Panc1 (cell line): ENCODE measurements at regions not wholly inside any gene's neighbourhood (a gene's known extent, or its start where the extent isn't known, plus 50 kb on each side); places are given as distances from the start of the nearest gene placed in this dataset.

Experiments
- ATAC-seq: fragments of 200-7000 bp; cut with Tn5 transposase; 2 replicates; pipeline ENCODE4 v1.9.1; 2020; ENCODE audit warnings: mild to moderate bottlenecking, moderate library complexity
- BruUV-seq: library from RNA; stranded (reverse); fragments of 400-500 nt; replicated peaks from 2 replicates; lab custom pipeline; 2021; lab: Mats Ljungman, UMichigan
- CTCF ChIA-PET: fragments of 300-600 bp; sonication (Branson Sonifier 250); formaldehyde crosslinking; loops from one replicate; lab custom pipeline; 2022; ENCODE audit warnings: antibody characterized with exemption; lab: Charles Lee
- POLR2A ChIA-PET: fragments of 300-600 bp; sonication (Branson Sonifier 250); formaldehyde crosslinking; loops from one replicate; lab custom pipeline; 2022; ENCODE audit warnings: antibody characterized with exemption; lab: Charles Lee
- DNase-seq: peaks from one replicate; pipeline ENCODE4 v3.0.0-alpha.2; 2010; ENCODE audit warnings: low read depth, low spot score
- H3K27ac ChIP-seq: 2 replicates; pipeline ENCODE4 v1.5.1; 2011; ENCODE audit warnings: mild to moderate bottlenecking, low read length, inconsistent platforms
- H3K27me3 ChIP-seq: fragments of 200-500 bp; sonication (Bioruptor generic); 2 replicates; pipeline ENCODE4 v1.6.0; 2014; ENCODE audit warnings: low read length, inconsistent platforms; ENCODE audit not compliant: control insufficient read depth, insufficient read depth
- H3K36me3 ChIP-seq: fragments of 200-500 bp; sonication (Bioruptor generic); 2 replicates; pipeline ENCODE4 v1.5.1; 2014; ENCODE audit warnings: inconsistent platforms, mild to moderate bottlenecking, low read length, moderate library complexity; ENCODE audit not compliant: control insufficient read depth, insufficient read depth
- H3K4me1 ChIP-seq: 2 replicates; pipeline ENCODE4 v1.5.1; 2011; ENCODE audit warnings: inconsistent platforms, mild to moderate bottlenecking, low read length, moderate library complexity; ENCODE audit not compliant: control insufficient read depth, insufficient read depth
- H3K4me3 ChIP-seq, 2 experiments: 2 replicates each; pipeline ENCODE4 v1.5.1; 2011 to 2012; ENCODE audit warnings: low read depth in 2 of 2, low read length in 2 of 2, mild to moderate bottlenecking in 2 of 2, inconsistent platforms in 1 of 2, moderate library complexity in 1 of 2
- H3K9me3 ChIP-seq: fragments of 200-500 bp; sonication (Bioruptor generic); 2 replicates; pipeline ENCODE4 v1.5.1; 2014; ENCODE audit warnings: low read depth, mild to moderate bottlenecking, inconsistent platforms, low read length, moderate library complexity; ENCODE audit not compliant: control insufficient read depth, insufficient read depth
- CTCF ChIP-seq: fragments of 450-650 bp; IDR thresholded peaks from 2 replicates; pipeline ENCODE4 v1.5.1; 2017; ENCODE audit warnings: mild to moderate bottlenecking
- POLR2AphosphoS5 ChIP-seq: IDR thresholded peaks from 2 replicates; pipeline ENCODE4 v1.6.1; 2012; ENCODE audit warnings: mild to moderate bottlenecking, low read depth, low read length, moderate library complexity
- REST ChIP-seq, 2 experiments: IDR thresholded peaks; 2 replicates each; pipeline ENCODE4 v1.6.1; 2011 to 2012; ENCODE audit warnings: low read depth in 2 of 2, control low read depth in 1 of 2, low read length in 1 of 2, mild to moderate bottlenecking in 1 of 2, moderate library complexity in 1 of 2; ENCODE audit not compliant: insufficient read depth in 1 of 2
- SIN3A ChIP-seq: IDR thresholded peaks from 2 replicates; pipeline ENCODE4 v1.6.1; 2012; ENCODE audit warnings: low read depth, mild to moderate bottlenecking, low read length, moderate library complexity, borderline replicate concordance; ENCODE audit not compliant: insufficient read depth
- TCF7L2 ChIP-seq: IDR thresholded peaks from 2 replicates; pipeline ENCODE4 v1.6.1; 2011; ENCODE audit warnings: mild to moderate bottlenecking, low read depth, low read length, inconsistent platforms
- in situ Hi-C: cut with HindIII; loops from 2 replicates; pipeline ENCODE4 v1.10.0; 2016; ENCODE audit warnings: low sequenced_read_pairs, low pct_unique_long_range_greater_than_20kb
- intact Hi-C: fragments of 100-400 bp; cut with micrococcal nuclease; formaldehyde crosslinking; loops from one replicate; pipeline ENCODE4 v1.10.0; 2022; ENCODE audit not compliant: unreplicated experiment

GRCh38 chr3:117235304-117235703 lies 525.7 kb downstream of the TUSC7 start:
- ATAC-seq (no peak), DNase-seq (no peak)
- ChIA-PET POLR2A (no interaction called here), CTCF (no interaction called here)
- Histone ChIP-seq H3K27me3 (no peaks in the 10 kb centered on the region), H3K9me3 (no peaks in the 10 kb centered on the region), H3K36me3 (no peaks in the 10 kb centered on the region), H3K4me1 (no peaks in the 10 kb centered on the region), H3K4me3 (no peak overlapping the region), H3K27ac (no peak overlapping the region)
- in situ Hi-C loops: no loop called here
- TF ChIP-seq POLR2AphosphoS5 (no peak), CTCF (no peak), REST (IDR thresholded peaks at IDR 0.05; ENCODE audit: insufficient read depth in 1 of 2, low read depth in 2 of 2, low read length in 1 of 2) (no peak), TCF7L2 (no peak), SIN3A (no peak)
- BruUV-seq: no TSS peak
- intact Hi-C loops: no loop called here

GRCh38 chr3:117238806-117239205 lies 529.2 kb downstream of the TUSC7 start:
- in situ Hi-C loops (no loop called here), intact Hi-C loops (no loop called here)
- CTCF ChIA-PET: no interaction called here
- ATAC-seq (no peak), DNase-seq (no peak)
- Histone ChIP-seq H3K36me3 (no peaks in the 10 kb centered on the region), H3K4me3 (no peak overlapping the region), H3K27me3 (no peaks in the 10 kb centered on the region), H3K9me3 (no peaks in the 10 kb centered on the region), H3K27ac (no peak overlapping the region), H3K4me1 (no peaks in the 10 kb centered on the region)
- no TSS peak for BruUV-seq
- TF ChIP-seq SIN3A: no peak
- no peak for TF ChIP-seq TCF7L2
- TF ChIP-seq POLR2AphosphoS5: no peak
- no peak for TF ChIP-seq CTCF
- TF ChIP-seq REST (IDR thresholded peaks at IDR 0.05; ENCODE audit: insufficient read depth in 1 of 2, low read depth in 2 of 2, low read length in 1 of 2): no peak
- POLR2A ChIA-PET: no interaction called here
